ENCODE measurements at regions not wholly inside any gene's neighbourhood (a gene's known extent, or its start where the extent isn't known, plus 50 kb on each side); places are given as distances from the start of the nearest gene placed in this dataset.

DNA sequence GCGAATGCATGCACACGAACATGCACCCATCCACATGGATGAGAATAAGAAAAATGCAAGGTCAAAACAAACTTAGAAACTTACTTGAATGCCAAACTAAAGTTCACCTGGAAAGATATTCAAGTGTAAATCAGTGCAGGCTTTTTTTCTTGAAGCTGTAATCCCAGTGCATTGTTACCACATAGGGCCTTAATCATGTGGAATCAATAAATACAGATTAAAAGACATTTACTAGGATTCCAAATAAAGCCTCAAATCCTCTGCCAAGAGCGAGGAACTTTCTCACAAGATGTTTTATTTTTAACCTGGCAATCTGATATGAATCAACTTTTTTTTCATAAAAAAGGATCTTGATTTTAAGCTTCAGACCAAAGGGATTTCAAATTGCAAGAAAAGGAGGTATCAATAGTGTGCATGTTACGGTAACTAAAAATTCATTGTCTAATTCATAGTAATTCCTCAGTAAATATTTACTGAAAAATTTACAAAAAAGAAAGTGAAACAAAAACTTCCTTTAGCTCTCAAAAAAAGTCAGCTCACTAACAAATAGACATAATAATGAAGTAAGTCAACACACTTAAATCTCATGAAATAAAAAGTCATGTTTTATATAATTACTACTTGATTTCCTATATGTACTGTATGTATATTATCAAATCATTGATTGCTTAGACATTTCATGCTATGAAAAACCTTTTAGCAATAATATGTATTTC, 978.6 kb downstream of the PLOD2 start:
- TF ChIP-seq, protein P1, sequence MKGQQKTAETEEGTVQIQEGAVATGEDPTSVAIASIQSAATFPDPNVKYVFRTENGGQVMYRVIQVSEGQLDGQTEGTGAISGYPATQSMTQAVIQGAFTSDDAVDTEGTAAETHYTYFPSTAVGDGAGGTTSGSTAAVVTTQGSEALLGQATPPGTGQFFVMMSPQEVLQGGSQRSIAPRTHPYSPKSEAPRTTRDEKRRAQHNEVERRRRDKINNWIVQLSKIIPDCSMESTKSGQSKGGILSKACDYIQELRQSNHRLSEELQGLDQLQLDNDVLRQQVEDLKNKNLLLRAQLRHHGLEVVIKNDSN (IDR thresholded peaks at IDR 0.05) = no peak
- TF ChIP-seq EGR1 (IDR thresholded peaks at IDR 0.05) = no peak
- TF ChIP-seq, protein P2, sequence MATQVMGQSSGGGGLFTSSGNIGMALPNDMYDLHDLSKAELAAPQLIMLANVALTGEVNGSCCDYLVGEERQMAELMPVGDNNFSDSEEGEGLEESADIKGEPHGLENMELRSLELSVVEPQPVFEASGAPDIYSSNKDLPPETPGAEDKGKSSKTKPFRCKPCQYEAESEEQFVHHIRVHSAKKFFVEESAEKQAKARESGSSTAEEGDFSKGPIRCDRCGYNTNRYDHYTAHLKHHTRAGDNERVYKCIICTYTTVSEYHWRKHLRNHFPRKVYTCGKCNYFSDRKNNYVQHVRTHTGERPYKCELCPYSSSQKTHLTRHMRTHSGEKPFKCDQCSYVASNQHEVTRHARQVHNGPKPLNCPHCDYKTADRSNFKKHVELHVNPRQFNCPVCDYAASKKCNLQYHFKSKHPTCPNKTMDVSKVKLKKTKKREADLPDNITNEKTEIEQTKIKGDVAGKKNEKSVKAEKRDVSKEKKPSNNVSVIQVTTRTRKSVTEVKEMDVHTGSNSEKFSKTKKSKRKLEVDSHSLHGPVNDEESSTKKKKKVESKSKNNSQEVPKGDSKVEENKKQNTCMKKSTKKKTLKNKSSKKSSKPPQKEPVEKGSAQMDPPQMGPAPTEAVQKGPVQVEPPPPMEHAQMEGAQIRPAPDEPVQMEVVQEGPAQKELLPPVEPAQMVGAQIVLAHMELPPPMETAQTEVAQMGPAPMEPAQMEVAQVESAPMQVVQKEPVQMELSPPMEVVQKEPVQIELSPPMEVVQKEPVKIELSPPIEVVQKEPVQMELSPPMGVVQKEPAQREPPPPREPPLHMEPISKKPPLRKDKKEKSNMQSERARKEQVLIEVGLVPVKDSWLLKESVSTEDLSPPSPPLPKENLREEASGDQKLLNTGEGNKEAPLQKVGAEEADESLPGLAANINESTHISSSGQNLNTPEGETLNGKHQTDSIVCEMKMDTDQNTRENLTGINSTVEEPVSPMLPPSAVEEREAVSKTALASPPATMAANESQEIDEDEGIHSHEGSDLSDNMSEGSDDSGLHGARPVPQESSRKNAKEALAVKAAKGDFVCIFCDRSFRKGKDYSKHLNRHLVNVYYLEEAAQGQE (IDR thresholded peaks at IDR 0.05; ENCODE audit: low read depth) = no peak
- TF ChIP-seq FOXM1 (IDR thresholded peaks at IDR 0.05; ENCODE audit: borderline replicate concordance, low read depth) = no peak
- no peak for TF ChIP-seq CREB1 (IDR thresholded peaks at IDR 0.05; ENCODE audit: low read depth)
- no peak for TF ChIP-seq CEBPB (IDR thresholded peaks at IDR 0.05)
- no peak for TF ChIP-seq TEAD4 (IDR thresholded peaks at IDR 0.05)
- no peak for TF ChIP-seq ZBTB7A (IDR thresholded peaks at IDR 0.05; ENCODE audit: low read depth)
- TF ChIP-seq RAD21 (IDR thresholded peaks at IDR 0.05; ENCODE audit: low read depth) = no peak
- no peak for TF ChIP-seq TAF1 (IDR thresholded peaks at IDR 0.05; ENCODE audit: low read depth)
- no peak for TF ChIP-seq YY1 (IDR thresholded peaks at IDR 0.05; ENCODE audit: low read depth)
- TF ChIP-seq NFIC (IDR thresholded peaks at IDR 0.05) = no peak

DNA sequence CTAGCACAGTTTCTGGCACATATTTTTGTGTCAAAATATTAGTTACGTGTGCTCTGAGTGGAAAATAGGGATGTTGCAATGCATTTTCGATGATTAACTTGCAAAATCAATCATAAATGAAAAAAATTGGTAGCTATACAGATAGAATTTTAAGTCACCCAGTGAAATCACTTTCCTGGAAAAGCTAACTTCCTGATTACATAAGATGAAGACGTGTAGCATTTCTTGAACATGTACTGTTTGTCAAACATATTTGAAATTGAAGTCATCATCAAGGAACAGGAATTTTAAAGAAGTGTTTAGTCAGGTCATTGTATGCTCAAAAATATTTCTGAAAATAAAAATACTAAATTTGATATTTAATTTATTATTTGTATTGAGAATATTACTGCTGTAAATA, 977.7 kb downstream of the PLOD2 start:
- TF ChIP-seq RAD21 (IDR thresholded peaks at IDR 0.05; ENCODE audit: low read depth) = no peak
- TF ChIP-seq TCF12 (IDR thresholded peaks at IDR 0.05; ENCODE audit: low read depth) = no peak
- TF ChIP-seq, protein P1 (IDR thresholded peaks at IDR 0.05) = no peak
- TF ChIP-seq, protein P2 (IDR thresholded peaks at IDR 0.05; ENCODE audit: low read depth) = no peak
- TF ChIP-seq TEAD4 (IDR thresholded peaks at IDR 0.05) = no peak
- no peak for TF ChIP-seq EP300 (IDR thresholded peaks at IDR 0.05; ENCODE audit: borderline replicate concordance)
- no peak for TF ChIP-seq FOXM1 (IDR thresholded peaks at IDR 0.05; ENCODE audit: borderline replicate concordance, low read depth)
- TF ChIP-seq TAF1 (IDR thresholded peaks at IDR 0.05; ENCODE audit: low read depth) = no peak

DNA sequence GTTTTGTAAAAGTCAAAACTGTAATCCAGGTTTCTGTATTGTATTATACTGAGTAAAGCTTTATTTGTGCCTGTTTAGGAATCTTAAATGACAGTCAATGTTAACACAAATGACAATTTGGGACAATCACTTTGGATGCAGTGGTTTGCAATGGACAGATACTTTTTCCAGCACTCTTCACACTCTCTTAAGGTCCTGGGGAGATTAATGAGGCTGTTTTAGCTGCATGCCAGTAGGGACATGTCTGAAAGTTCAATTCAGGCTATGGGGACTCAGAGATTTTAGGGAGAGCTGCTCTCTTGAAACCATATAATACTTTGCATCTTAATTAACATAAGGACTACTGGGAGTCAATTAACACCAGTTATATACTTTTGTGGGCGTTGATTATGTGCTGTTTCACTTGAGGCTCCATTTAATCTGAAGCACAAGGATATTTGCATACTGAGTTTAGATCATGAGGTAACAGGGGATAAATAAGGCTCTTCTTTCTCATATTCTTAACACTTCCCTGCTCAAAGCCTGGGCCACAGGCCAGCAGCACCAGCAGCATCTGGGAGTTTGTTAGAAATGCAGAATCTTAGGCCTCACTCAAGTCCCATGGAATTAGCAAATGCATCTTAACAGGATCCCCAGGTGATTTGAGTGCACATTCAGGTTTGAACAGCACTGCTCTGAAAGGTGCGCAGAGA, 972.8 kb downstream of the PLOD2 start:
- TF ChIP-seq, protein P3, sequence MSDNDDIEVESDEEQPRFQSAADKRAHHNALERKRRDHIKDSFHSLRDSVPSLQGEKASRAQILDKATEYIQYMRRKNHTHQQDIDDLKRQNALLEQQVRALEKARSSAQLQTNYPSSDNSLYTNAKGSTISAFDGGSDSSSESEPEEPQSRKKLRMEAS (IDR thresholded peaks at IDR 0.05) = no peak
- no peak for TF ChIP-seq CEBPB (IDR thresholded peaks at IDR 0.05)
- no peak for TF ChIP-seq RAD21 (IDR thresholded peaks at IDR 0.05; ENCODE audit: low read depth)
- no peak for TF ChIP-seq TCF12 (IDR thresholded peaks at IDR 0.05; ENCODE audit: low read depth)
- TF ChIP-seq, protein P1 (IDR thresholded peaks at IDR 0.05) = no peak
- TF ChIP-seq TEAD4 (IDR thresholded peaks at IDR 0.05) = no peak
- no peak for TF ChIP-seq NFIC (IDR thresholded peaks at IDR 0.05)
- TF ChIP-seq YY1 (IDR thresholded peaks at IDR 0.05; ENCODE audit: low read depth) = no peak
- no peak for TF ChIP-seq FOXM1 (IDR thresholded peaks at IDR 0.05; ENCODE audit: borderline replicate concordance, low read depth)
- no peak for TF ChIP-seq EP300 (IDR thresholded peaks at IDR 0.05; ENCODE audit: borderline replicate concordance)
- no peak for TF ChIP-seq CREB1 (IDR thresholded peaks at IDR 0.05; ENCODE audit: low read depth)
- TF ChIP-seq, protein P2 (IDR thresholded peaks at IDR 0.05; ENCODE audit: low read depth) = no peak

DNA sequence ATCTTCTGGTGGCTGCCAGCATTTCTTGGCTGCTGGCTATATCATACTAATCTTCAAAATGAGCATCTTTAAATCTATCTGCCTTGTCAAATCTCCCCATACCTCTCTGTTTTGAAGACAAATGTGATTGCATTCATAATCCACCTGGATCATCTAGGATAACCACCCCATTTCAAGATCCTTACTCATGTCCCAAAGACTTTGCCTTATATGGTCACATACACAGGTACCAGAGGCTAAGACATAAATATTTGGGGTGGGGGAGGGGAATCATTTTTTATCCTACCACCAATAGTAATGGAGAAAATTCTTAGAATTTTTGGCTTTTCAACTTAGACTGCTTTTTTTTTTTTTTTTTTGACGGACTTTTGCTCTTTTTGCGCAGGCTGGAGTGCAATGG, 970.8 kb downstream of the PLOD2 start:
- TF ChIP-seq, protein P1 (IDR thresholded peaks at IDR 0.05) = no peak
- TF ChIP-seq EP300 (IDR thresholded peaks at IDR 0.05; ENCODE audit: borderline replicate concordance) (no peak), YY1 (IDR thresholded peaks at IDR 0.05; ENCODE audit: low read depth) (no peak), CREB1 (IDR thresholded peaks at IDR 0.05; ENCODE audit: low read depth) (no peak), NFIC (IDR thresholded peaks at IDR 0.05) (no peak), TAF1 (IDR thresholded peaks at IDR 0.05; ENCODE audit: low read depth) (no peak), FOXM1 (IDR thresholded peaks at IDR 0.05; ENCODE audit: borderline replicate concordance, low read depth) (no peak), TEAD4 (IDR thresholded peaks at IDR 0.05) (no peak), ZBTB7A (IDR thresholded peaks at IDR 0.05; ENCODE audit: low read depth) (no peak), TCF12 (IDR thresholded peaks at IDR 0.05; ENCODE audit: low read depth) (no peak)
- TF ChIP-seq, protein P3 (IDR thresholded peaks at IDR 0.05) = no peak
- TF ChIP-seq, protein P2 (IDR thresholded peaks at IDR 0.05; ENCODE audit: low read depth) = no peak
